ENCODE measurements at regions not wholly inside any gene's neighbourhood (a gene's known extent, or its start where the extent isn't known, plus 50 kb on each side); places are given as distances from the start of the nearest gene placed in this dataset.

DNA sequence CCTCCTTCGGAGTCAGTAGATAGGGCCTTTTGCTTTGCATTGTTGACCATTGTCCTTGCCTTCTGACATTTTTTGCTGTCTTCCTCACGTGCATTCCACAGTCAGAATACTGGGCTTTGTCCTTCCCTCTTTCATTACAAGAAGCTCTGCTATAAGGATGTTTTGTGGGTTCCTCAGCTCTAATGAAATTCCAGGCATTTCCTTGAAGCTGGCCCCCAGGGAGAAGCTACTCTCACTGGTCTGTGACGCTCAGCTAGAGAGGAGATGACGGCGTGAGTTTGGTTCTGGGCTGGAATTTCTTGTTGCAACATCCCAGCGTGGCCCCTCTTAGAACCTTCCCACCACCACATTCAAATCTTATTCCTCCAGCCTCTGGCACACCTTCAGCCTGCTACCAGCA is 210.2 kb downstream of the TJP1 start:
- Histone ChIP-seq H3K27me3 (ENCODE audit: control insufficient read depth, insufficient read depth, low read length) (no peaks in the 10 kb centered on the region), H2BK20ac (ENCODE audit: low read depth, low read length) (0 out of 2 replicates have a peak overlapping the region, but pooled peaks have one; percentile 51), H3K36me3 (ENCODE audit: control insufficient read depth, insufficient read depth, low read length) (no peaks in the 10 kb centered on the region), H4K91ac (ENCODE audit: insufficient read depth, low read depth, low read length) (no peak overlapping the region), H3K79me1 (ENCODE audit: low read depth in 1 of 2, low read length in 2 of 2) (no peaks in the 10 kb centered on the region), H3K56ac (ENCODE audit: extremely low read depth, insufficient read depth, low read length) (no peak overlapping the region), H2BK120ac (ENCODE audit: low read depth, low read length) (peak overlapping the region; percentile 62; the same call in 1 of the 2 replicates), H2BK15ac (ENCODE audit: low read depth, low read length) (no peak overlapping the region; the same call in 2 of the 3 replicates), H3K9me1 (ENCODE audit: insufficient read depth, low read length) (peaks cover 4% of the 10 kb centered on the region; the same call in 1 of the 2 replicates), H3K18ac (ENCODE audit: low read depth, low read length) (peak overlapping the region; percentile 93; the same call in 1 of the 2 replicates), H3K27ac (ENCODE audit: insufficient read depth, low read length) (no peak overlapping the region), H2AFZ (replicated peaks; ENCODE audit: low read length, poor library complexity) (peak overlapping the region; percentile 1), H3K9me3 (ENCODE audit: control insufficient read depth, insufficient read depth, low read length) (no peaks in the 10 kb centered on the region), H3K4me3 (ENCODE audit: insufficient read depth, low read depth, low read length) (no peak overlapping the region), H4K5ac (ENCODE audit: low read depth, low read length) (no peak overlapping the region), H3K4me2 (ENCODE audit: low read depth, low read length) (no peak overlapping the region; the same call in 1 of the 2 replicates), H3K23ac (ENCODE audit: low read depth, low read length) (no peak overlapping the region), H4K8ac (ENCODE audit: low read depth in 2 of 2, low read length in 2 of 2) (peak overlapping the region; percentile 62 to 80; a peak in 2 of 4 replicates), H2AK9ac (replicated peaks; ENCODE audit: low read depth, low read length, poor library complexity) (no peak overlapping the region), H3K9ac (ENCODE audit: low read depth, low read length) (no peak overlapping the region), H4K20me1 (ENCODE audit: insufficient read depth, low read length) (no peaks in the 10 kb centered on the region), H2BK5ac (ENCODE audit: low read depth, low read length, poor library complexity, severe bottlenecking) (peak overlapping the region; percentile 83), H3K4ac (ENCODE audit: low read depth, low read length) (no peak overlapping the region), H3K4me1 (ENCODE audit: control insufficient read depth, insufficient read depth, low read length) (peaks cover 9% of the 10 kb centered on the region; the same call in 1 of the 2 replicates), H2AK5ac (ENCODE audit: low read depth, low read length) (no peak overlapping the region), H3K14ac (replicated peaks; ENCODE audit: low read depth, low read length) (0 out of 2 replicates have a peak overlapping the region, but pooled peaks have one; percentile 21)
- intact Hi-C loops (cut with micrococcal nuclease): loop anchor here (5.0 kb wide), 1 partner anchor 55 kb away; no protein-coding TSS in a partner anchor
- ChIA-PET POLR2A (ENCODE audit: unreplicated experiment) (no interaction called here), CTCF (no interaction called here)
- TF ChIP-seq BHLHE40 (IDR thresholded peaks at IDR 0.05; ENCODE audit: low read depth, low read length) (peak; percentile 87; the same call in 1 of the 2 replicates), CEBPB (IDR thresholded peaks at IDR 0.05; ENCODE audit: low read depth, low read length) (peak; percentile 77)
- TF ChIP-seq, protein P1, sequence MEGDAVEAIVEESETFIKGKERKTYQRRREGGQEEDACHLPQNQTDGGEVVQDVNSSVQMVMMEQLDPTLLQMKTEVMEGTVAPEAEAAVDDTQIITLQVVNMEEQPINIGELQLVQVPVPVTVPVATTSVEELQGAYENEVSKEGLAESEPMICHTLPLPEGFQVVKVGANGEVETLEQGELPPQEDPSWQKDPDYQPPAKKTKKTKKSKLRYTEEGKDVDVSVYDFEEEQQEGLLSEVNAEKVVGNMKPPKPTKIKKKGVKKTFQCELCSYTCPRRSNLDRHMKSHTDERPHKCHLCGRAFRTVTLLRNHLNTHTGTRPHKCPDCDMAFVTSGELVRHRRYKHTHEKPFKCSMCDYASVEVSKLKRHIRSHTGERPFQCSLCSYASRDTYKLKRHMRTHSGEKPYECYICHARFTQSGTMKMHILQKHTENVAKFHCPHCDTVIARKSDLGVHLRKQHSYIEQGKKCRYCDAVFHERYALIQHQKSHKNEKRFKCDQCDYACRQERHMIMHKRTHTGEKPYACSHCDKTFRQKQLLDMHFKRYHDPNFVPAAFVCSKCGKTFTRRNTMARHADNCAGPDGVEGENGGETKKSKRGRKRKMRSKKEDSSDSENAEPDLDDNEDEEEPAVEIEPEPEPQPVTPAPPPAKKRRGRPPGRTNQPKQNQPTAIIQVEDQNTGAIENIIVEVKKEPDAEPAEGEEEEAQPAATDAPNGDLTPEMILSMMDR (conservative IDR thresholded peaks at IDR 0.05; ENCODE audit: low read depth, low read length): no peak
- in situ Hi-C loops (cut with MboI; ENCODE audit: low sequenced_read_pairs): no loop called here
- dilution Hi-C loops (cut with HindIII; ENCODE audit: low sequenced_read_pairs, unreplicated experiment): no loop called here
- WGBS, 2 experiments (ENCODE audit: extremely low coverage in 2 of 2, insufficient read length in 1 of 2): no CpG with 5 or more reads among the region's 6 CpGs
- DNase-seq (peak; percentile 76), ATAC-seq (ENCODE audit: low read depth) (peak; percentile 86)
- no TSS peak for BruUV-seq (replicated peaks)
